Inferior parietal cortex (tissue), 1 donor: ENCODE measurements at regions not wholly inside any gene's neighbourhood (a gene's known extent, or its start where the extent isn't known, plus 50 kb on each side); places are given as distances from the start of the nearest gene placed in this dataset.
"Not testable (repeated sequence)": the region's sequence is repeated elsewhere in the genome, so short reads cannot be mapped to it uniquely, and the experiment has no call there.

Source experiments
- DNase-seq: peaks from one replicate; pipeline ENCODE4 v3.0.0-alpha.2; 2016; ENCODE audit errors: extremely low spot score

GRCh38 chr5:77869116-77869798, 93.1 kb upstream of the TBCA start:
- no peak for DNase-seq

DNA sequence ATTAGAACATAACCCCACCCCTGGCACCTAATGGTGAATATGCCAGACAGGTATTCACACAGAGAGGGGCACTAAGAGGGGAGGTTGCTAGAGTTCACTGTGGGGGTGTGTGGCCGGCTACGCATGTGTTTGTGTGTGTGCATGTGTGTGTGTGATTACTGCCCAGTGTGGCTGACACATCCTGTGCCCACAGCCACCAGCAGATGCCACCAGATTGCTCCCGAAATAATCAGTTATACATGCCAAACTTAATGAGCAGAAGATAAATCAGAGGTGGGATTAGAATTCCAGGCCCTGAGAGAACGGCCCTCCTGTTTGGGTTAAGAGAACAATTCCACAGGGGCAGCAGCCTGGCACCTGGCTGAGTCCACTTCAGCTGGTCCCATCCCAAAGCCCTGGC, 91.8 kb upstream of the TBCA start:
- DNase-seq = no peak

DNA sequence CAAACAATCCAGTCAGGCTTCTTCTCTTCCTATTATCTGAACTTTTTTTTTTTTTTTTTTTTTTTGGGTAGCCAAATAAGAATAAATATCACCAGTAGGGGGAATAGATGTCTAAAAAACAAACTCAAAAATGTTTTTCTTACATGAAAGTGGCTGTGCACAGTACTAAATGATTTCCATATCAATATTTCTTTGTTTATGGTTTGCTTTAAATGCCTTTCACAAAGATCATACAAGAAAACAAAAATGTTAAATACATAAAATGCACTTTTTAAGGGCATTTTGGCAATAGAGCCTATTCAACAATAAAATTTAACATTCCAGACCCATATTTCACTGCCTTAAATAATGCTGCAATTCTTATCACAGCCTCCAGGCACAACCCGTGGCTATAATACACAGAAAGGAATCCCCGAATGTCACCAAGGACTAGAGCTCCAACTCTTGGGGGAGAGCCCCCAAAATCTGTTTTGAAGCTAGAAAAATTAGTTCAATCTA, 91.1 kb upstream of the TBCA start:
- DNase-seq = no peak

GRCh38 chr5:77866198-77866597, 90.1 kb upstream of the TBCA start:
- DNase-seq = no peak

DNA sequence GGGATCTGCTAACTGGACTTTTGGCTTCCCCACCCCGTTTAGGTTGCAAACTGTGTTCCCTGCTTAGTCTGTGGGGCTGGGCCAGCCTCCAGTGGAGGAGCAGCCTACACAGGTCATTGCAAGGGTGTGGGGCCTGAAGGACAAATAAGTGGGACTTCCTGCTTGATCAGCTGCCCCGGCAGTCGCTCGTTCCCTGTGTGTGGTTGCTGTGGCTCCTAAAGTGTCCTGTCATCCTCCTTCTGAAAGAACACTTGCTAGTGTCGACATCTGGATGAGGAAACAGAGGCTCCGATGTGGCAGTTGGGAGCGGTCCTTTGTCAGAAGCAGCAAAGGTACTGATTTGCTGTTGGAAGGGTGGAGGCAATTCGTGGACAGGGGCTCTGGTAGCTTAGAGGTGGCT, 88.9 kb upstream of the TBCA start:
- no peak for DNase-seq

DNA sequence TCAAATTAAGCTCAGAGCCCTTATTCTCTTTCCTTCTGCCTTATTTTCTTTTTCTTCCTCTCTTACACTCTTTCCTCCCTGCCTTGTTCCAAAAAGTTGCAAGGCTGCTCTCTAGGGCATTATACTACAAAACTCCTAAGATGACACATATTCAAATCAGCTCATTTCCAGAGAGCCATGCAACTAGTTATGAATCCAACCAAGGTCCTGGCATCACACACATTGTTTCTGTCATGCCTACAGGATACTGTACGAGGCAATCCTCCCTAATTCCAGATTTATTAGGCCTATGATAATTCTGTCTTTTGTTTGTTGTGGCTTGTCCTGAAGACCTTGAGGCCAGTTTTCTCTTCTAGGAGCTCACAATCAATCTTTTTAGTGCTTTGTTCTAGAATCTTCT, 87.0 kb upstream of the TBCA start:
- DNase-seq = no peak

- DNase-seq = no peak
Observed at GRCh38 chr5:77861576-77861975, 85.4 kb upstream of the TBCA start.

DNA sequence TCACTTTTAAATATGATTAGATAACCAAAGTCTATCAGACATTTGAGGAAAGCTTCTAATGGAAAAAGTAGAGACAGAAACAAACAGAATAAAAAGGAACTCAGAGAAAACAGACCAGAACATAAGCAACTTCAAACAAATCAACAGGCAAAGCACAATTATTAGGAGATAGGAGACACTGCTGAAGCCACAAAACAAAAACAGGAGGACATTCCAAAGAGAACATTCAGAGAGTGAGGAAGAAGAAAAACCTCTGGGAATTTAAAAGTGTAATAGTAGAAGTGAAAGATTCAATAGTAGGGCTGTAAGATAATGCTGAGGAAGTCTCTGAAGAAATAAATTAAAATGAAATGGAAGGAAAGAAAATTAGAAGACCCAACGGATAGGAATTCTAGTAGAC, 83.2 kb upstream of the TBCA start:
- DNase-seq = no peak

DNA sequence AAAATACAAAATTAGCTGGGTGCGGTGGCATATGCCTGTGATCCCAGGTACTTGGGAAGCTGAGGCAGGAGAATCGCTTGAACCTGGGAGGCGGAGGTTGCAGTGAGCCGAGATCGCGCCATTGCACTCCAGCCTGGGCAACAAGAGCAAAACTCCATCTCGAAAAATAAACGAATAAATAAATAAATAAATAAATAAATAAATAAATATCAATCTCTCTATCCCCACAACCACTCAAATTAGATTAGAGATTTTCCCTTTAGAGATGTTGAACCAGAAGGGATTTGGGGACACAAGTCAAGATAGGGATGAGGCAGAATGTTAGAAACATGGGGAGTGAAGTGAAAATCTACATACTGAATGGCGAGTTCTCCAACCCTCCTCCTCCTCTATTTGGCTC, 82.5 kb upstream of the TBCA start:
- not testable (repeated sequence) for DNase-seq

DNA sequence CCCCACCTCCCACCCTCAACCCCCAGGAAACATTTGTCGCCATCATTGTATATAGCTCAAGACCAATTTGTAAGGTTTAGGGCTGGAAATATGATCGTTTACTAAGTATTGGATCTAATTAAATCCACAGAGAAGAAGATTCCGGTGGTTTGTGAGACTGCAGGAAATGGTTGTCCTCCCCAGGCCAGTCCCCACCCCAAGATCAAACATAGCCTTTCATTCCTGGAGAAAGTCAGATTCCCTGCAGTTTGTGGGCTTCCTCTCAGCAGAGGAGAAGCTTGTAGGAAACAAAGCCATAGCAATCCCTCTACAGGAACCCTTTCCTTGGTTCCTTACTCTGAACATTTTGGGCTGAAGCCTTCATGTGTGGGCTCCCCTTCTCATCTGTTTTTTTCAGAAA, 79.2 kb upstream of the TBCA start:
- DNase-seq = no peak

DNA sequence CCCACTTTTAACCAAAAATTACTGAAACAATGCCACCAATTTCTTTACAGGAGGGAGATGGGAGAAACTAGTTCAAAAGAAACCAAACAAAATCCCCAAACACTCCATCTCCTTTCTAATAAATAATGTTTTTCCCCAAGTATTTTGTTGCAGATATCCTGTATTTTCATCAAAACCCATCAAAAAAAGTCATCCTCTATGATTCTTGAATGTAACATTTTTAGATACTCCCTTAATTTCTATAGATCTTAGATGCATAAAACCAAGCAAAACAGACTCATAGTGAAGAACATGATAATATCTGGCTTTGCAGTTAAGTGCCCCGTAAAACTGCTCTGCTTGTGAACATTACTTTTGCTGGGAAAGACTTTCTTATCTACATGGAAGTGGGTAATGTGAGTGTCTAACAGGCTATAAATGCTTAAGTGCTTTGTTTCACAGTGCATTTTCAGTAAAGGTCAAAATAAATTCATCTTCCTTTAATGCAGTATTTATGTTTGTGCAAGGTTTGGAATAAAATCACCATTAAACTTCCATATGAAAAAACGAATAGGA, 77.3 kb upstream of the TBCA start:
- DNase-seq = no peak

GRCh38 chr5:77852514-77853352, 76.6 kb upstream of the TBCA start:
- no peak for DNase-seq

DNA sequence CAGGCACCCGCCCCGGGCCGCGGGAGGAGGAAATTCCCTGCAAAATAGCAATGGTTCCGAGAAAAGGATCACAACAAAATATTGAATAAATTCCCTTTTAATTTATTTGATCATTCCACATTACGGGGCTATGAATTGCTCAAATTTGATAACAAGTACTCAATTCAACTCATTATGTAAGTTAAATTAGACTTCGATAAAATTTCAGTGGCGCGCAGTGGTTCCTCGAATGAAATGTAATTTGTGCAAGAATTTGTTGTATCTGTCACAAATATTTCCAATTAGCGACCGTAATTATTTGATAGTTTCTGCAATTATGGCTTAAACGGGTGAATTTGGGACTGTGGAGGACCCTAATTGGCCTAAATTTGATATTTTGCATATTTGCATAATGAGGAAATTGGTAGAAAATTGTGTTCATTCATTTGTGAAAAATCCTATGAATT, 76.0 kb upstream of the TBCA start:
- DNase-seq = no peak

- DNase-seq = no peak
Observed at GRCh38 chr5:77851176-77852067, 75.3 kb upstream of the TBCA start.

DNA sequence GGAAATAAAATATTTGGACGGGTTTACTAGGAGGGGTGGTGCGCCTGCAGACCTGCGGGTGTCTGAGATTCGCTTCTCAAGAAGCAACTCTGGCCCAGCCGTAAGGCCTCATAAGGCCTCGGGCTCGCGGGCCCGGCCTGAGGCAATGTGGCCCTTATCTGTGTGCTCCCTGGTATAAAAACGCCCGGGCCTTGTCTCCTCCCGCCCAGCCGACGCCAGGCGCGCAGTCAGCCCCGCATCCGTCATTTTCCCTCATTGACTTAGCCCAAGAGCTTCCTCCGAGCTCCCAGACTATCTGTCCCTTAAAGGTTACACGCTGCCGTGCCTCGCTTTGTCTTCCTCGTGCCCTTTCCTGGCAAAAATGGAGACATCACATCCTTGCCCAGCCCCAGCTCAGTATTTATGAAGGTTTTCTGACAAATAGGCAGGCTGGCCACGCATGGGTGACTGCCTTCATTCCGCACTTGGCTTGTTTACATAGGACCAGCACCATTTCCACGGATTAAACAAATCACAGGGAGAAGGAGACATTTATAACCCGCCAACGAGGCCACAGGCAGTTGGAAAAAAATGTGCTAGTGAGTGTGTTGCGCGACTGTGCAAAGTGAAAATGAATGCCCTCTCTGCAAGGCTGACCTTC, 74.5 kb upstream of the TBCA start:
- no peak for DNase-seq

DNA sequence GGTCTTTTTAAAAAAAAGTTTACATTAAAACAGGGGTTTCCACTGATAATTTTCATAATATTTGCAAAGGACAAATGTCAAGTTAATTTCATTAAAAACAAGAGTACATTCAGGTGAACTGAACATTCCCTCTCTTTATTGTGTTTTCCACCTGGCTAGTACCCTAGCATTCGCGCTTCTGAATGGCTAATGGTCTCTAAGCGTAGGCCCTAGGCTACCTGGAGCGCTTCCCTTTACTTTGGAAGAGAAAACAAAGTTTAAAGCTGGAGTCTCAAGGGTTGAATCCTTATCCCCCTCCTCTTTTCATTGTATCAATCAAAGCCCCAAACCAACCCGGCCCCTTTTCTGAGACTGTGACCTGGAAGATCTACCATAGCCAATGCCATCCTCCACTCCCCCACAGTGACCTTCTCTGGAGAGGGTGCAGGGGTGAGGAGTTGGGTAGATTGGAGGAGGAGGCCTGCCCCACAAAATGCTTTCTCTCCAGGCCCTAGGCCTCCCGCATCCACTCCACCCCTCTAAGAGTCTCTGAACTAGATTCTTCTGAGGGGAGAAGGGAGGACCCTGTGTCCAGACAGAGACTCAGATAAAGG, 73.3 kb upstream of the TBCA start:
- no peak for DNase-seq

- DNase-seq = no peak
Observed at GRCh38 chr5:77847814-77848290, 71.7 kb upstream of the TBCA start.

DNA sequence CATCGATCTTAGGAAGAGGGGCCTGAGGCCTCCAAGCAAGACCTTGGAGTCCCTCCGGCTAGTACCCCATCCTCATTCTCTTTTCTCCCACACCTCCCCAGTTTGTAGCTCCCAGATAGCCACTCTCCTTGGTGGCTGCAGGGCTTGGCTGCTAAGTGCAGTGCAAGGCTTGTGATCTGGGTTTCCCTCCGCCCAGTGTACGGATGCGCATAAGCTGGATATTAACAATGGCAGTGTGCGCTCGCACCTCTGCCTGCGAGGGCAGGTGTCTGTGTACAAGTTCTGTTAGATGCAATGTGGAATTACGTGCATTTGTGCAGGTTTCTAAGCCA, 71.0 kb upstream of the TBCA start:
- no peak for DNase-seq

DNA sequence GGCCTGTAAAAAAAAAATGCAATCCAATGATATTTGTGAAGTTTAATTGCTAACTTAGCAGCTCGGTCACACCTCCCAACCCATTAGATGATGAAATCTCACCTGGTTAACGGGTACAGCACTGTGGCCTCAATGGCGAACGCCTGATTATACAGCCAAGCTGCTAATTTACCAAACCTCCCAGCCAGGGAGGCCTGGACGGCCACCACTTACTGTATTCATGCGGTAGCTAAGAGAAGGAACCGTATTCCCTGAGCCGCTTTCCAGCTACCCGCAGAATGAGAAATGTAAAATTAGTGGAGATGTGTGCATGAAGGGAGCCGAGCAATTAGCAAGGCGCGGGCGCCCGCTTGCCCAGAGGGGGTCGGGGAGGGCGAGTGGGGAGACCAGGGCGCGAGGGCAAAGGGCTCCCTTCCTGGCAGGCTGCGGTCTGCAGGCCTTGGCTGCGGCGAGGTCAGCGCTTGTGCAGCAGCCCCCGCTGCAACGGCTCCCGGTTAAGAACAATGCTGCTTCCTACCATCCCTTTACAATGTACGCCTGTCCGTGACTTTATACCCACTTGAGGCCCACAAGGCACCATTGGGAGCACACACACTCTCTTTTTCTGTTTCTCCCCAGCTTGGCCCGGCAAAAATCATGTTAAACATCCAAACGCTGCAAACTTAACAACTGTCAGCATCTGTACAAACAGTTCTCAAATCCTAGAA, 70.4 kb upstream of the TBCA start:
- no peak for DNase-seq

GRCh38 chr5:77845324-77845646, 69.1 kb upstream of the TBCA start:
- DNase-seq = no peak
